Medulla oblongata (tissue), 1 donor: ENCODE measurements at regions not wholly inside any gene's neighbourhood (a gene's known extent, or its start where the extent isn't known, plus 50 kb on each side); places are given as distances from the start of the nearest gene placed in this dataset.
"Not testable (repeated sequence)": the region's sequence is repeated elsewhere in the genome, so short reads cannot be mapped to it uniquely, and the experiment has no call there.

Experiments used
- DNase-seq: peaks from one replicate; pipeline ENCODE4 v3.0.0-alpha.2; 2015; ENCODE audit errors: extremely low spot score

DNA sequence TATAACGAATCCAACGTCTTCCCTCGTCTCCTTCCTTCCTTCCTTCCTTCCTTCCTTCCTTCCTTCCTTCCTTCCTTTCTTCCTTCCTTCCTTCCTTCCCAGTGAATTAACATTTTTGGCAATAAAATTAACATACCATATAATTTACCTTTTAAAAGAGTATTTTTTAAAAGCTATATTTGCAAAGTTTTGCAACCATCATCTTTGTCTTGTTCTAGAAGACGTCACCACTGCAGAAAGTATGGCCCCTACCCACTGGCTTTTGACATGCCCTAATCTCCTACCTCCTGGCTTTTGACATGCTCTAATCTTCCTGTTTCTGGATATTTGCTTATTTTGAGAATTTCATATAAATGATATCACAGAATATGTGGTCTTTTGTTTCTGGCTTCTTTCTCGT lies 1023.9 kb upstream of the ZEB2 start:
- no peak for DNase-seq

DNA sequence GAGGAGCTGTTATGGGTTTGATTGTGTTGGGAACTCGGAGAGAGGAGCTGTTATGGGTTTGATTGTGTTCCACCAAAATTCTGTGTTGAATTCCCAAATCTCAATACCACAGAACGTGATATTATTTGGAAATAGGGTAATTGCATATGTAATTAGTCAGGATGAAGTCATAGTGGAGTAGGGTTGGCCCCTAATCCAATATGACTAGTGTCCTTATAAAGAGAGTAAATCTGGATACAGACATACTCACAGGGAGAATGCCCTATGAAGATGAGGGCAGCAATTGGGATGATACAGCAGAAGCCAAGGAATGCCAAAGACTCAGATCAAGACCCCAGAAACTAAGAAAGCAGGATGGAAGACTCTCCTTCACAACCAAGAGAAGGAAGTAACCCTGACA lies 1023.2 kb upstream of the ZEB2 start:
- no peak for DNase-seq

DNA sequence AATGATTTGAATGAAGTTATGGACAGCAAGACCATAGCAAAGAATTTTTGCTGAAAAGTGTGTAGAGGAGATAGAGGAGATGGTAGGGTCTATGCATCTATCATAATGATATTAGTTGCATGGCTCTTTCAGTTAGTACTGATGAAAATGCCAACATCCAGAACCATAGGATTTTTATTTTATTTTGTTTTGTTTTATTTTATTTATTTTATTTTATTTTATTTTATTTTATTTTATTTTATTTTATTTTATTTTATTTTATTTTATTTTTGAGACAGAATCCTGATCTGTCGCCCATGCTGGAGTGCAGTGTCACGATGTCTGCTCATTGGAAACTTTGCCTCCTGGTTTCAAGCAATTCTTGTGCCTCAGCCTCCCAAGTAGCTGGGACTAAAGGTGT lies 1021.1 kb upstream of the ZEB2 start:
- DNase-seq: no peak

DNA sequence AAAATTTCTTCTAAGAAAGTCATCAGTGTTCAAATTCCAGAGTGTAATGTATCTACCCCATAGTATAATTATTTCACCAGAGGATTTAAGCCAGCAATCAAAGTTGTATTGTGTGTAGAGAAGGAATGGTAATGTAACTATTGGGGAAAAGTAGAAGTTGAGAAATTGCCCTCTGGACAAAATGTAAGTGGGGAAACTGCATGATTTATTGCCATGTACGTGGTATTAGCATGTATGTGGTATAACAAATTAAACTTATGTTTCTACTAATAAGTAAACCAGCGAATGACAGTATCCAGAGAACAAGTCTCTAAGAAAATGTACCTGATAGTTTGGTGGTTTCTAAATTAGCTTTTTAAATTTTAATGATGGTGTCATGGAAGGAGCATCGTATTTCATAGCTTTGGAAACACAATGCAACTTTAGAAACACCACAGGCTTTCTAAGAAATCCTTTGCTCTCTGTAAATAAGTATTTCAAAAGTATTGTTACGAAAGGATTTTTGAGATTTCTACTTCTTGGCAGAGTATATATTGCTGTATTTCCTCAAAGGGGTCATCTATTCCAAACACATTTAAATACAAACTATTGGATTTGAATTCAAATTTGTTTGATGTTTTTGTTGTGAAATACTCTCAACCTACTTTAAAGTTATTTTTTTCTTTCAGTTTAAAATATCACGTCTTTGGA lies 1018.9 kb upstream of the ZEB2 start:
- no peak for DNase-seq

DNA sequence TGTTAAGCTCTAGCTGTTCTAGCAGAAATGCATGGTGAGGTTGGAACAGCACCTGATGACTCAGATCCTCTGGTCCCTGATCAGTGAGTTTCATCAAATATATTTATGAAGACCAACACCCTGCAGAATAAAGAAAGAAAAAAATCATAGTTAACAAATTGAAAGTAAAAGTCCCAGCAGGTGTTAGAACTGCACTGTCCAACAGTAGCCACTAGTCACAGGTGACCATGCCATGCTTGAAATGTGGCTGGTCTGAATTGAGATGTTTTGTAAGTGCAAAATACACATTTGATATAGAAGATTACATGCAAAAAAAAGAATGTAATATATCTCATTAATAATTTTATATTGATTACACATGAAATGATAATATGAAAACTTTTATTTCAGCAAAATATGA lies 1010.7 kb upstream of the ZEB2 start:
- DNase-seq: no peak

DNA sequence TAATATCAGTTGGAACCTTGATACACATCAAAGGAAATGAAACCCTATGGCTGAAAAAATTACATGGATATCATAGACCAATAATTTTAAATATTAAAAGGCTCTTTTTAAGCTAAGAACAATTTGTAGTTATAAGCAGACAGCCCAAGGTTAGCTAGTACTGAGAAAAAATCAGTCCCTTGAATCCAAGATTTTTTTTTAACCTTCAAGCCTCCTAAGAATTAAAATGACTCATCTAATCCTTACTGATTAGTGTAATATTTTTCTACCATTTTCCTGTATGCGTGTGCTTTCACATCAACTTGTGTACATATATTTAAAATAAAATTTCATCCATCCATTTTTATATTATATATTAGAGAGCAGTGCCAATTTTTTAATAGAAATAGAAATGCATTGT lies 1004.9 kb upstream of the ZEB2 start:
- no peak for DNase-seq

DNA sequence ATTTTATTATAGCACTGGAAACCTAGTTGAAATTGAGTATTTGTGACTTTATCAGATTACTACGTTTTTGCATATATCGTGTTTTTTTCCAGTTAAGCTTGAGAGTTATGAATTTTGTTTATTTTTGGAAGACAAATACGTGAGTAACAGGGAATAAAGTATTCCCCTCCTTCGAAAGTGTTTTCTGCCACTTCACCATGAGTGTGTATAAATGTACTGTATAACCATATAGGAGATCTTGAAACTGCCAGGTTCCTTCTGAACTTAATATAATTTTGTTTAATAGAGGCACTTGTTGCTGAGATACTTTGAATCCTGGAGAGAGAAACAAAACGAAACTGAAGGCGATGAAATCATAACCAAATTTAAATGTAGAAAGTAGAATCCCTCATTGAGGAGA lies 1004.4 kb upstream of the ZEB2 start:
- DNase-seq: no peak

DNA sequence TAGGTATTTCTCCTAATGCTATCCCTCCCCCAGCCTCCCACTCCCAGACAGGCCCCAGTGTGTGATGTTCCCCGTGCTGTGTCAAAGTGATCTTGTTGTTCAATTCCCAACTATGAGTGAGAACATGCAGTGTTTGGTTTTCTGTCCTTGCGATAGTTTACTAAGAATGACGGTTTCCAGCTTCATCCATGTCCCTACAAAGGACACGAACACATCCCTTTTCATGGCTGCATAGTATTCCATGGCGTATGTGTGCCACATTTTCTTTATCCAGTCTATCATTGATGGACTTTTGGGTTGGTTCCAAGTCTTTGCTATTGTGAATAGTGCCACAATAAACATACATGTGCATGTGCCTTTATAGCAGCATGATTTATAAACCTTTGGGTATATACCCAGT lies 999.3 kb upstream of the ZEB2 start:
- not testable (repeated sequence) for DNase-seq

DNA sequence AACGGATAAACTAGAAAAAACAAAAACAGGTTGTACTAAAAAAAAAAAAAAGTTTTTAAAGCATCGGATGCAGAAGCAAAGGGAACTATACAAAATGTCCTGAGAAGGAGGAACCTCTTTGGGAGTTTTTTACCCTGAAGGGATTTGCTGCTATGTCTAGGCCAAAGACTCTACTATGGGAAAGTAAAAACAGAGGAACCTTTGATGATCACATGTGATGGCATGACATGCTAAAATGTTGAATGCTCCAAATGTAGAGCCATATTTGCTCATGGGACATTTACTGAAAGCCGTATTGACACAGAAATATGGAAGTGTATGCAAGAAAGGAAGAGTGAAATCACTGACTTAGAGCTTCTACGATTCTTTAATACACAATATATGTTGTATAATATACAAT lies 992.0 kb upstream of the ZEB2 start:
- no peak for DNase-seq

DNA sequence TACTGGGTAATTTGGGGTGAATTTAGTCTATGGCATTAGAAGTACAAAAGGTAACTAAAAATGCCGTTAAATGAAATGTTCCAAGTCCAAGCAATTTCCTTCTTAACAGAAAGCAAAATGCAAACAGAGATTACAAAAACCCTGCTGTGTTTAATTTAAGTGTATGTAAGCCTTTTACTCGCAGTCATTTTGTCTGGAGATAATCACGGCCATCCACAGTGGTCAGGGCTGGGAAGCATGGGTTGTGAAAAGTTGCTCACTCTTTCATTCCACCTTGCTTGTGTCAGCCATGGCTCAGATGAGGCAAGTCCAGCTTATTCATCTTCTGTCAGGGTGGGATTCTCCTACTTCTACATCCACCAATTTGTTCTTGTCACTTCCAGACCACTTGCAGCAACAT lies 983.6 kb upstream of the ZEB2 start:
- no peak for DNase-seq

DNA sequence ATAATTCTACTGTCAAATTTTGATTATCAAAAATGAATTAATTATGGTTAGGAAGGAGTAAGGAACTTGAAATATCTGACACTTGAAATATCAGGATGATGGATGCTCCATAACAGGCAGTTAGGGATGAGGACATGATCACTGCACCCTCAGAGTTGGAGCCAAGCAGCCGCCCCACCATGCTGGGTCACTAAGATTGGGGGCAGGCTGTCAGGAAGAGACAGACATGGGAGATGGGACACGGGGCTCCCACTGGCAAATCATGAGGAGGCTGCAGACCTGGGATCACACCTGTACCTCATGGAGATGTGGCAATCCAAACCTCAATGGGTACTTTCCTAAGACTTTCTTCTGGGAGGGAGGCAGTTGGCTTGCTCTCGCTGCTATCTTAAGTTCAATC lies 982.0 kb upstream of the ZEB2 start:
- DNase-seq: no peak

DNA sequence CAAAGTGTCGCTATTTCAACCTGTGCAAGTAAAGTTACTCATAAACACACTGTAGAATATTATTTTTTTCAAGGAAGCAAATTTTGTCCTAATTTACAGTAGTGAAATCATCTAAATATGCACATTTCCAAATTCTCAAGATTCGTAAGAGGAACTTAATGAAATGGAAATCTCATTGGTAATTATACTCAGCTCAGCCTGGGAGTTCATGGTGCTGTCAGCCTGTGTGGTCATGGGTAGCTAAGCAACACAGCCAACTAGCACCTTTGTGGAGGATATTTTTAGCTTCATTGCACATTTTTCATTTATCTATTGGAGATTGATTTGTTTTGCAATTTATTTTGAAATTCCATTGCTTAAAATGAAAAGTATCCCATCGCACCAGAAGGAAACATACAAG lies 975.7 kb upstream of the ZEB2 start:
- no peak for DNase-seq

DNA sequence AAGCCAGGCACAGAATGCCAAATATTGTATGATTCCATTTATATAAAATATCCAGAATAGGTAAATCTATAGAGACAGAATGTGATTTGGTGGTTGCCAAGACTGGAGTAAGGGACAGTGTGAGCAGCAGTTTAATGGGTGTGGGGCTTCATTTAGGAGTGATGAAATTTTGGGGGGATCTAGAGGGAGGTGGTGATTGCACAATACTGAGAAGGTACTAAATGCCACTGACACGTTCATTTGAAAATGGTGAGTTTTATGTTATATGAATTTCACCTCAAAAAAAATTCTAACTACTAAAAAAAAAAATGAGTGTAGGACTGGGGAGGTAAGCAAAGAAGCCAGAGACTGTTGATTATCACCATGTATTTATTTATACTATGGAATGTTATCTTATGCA lies 974.5 kb upstream of the ZEB2 start:
- no peak for DNase-seq

DNA sequence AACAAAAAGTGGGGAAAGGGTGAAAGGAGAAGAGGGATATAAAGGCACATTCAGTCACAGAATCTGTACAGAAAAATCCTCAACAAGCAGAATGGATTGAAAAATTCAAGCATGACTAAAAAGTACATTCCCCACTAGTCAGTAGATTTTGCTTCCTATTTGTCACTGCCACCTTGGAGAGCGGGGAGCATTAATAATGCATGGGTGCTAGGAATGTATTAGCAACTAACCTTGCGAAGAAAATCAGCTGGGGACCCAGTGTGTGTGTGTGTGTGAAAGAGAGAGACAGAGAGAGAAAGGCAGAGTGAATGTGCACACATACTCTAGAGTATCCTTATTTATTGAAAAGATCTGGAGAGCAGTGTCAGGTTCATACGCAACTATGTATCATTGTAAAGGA lies 968.7 kb upstream of the ZEB2 start:
- no peak for DNase-seq

DNA sequence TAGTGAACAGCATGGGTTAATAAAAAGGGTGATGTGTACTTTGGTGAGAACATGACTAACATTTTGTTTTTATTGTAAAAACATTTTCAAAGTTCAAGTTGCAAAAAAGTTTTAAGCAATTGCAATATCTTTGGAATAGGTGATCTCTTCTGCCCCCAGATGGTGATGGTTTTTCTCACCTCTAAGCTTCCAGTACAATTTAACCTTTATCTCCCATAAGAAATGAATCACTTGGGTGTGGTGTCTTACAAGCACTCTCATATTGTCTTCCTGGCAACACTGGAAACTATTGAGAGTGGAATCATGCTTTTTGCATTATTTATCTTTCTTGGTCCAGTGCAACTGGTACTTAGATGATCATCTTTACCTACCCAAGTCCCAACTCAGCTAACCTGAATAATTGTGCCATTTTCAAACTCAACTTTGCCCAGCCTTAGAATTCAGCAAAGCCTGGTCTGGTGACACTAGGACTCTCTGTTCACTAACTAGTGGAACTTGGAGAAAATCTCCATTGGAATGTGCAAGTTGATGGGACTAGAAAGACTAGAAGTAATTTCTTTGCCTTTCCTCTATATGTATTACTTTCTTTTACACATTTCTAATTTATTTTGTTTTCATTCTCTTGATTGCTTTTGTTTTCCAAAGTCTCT lies 964.7 kb upstream of the ZEB2 start:
- DNase-seq: peak; percentile 8

DNA sequence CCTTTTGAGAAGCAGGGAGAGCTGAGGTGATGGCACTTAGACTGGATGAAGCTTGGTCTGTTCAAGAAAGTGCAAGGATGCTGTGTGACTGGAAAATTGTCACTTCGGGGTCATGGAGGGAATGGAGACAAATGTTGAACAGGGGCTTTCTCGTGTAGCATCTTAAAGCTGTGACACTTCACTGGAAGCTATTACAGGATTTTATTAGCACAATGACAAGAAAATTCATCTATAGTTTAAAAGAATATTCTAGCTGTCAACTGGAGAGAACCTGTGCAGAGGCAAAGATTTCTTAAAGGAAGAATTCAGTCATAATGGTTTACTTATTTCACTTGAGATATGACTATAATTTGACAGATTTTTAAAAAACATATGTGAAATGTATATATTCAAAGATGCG lies 963.9 kb upstream of the ZEB2 start:
- no peak for DNase-seq

DNA sequence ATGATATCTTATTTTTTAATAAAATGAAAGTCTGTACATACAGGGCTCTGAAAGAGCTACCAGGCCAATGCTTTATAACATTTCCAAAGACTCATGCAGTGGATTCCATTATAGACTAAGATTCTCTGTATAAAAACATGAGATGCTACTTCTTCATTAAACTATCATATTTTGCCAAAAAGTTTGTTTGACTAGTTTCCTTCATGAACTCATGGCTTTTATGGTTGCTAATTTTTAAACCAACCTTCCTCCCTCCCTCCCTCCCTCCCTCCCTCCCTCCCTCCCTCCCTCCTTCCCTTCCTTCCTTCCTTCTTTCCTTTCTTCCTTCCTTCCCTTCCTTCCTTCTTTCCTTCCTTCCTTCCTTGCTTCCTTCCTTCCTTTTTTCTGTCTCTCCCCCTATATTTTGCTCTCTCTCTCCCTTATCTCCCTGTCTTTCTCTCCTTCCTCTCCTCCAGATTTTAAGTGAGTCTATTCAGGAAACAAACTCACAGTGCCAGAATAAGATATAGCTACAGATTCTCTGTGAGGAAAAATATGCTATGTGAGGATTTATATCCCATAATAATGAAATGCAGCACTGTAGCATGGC lies 961.5 kb upstream of the ZEB2 start:
- DNase-seq: no peak

DNA sequence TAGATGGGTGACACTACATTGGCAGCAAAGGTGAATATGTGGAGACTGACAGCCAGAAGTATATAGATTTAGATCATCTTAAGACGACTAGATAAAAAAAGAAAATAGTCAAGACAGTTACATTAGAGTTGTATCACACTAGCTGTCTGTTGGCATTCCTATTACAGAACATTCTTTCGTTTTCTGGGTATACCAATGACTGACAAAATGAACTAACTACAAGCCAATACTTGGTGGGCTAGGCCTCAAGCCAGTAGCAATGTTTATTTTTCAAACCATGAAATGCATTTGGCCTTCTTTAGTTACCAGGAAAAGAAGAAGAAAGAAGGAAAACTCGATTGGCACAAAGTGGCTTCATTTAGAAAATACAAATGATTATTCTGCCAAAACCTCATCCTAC lies 944.9 kb upstream of the ZEB2 start:
- DNase-seq: no peak

DNA sequence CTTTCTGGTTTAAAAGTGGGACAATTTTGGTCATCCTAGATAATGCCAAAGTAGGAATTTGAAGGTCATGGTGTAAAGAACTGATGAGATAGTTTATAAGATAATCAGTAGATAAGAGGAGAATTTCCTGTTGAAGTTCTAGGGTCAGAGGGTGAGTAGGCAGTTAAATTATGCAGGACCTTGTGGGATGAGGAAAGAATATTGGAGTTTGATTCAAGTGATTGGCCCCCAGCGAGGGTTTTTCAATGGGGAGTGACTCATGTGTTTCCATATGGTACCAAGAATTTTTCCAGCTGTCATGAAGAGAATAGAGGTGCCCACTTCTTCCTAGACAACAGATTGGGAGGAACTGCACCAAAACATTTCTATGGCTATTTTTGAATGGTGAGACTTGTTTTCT lies 940.2 kb upstream of the ZEB2 start:
- DNase-seq: no peak

DNA sequence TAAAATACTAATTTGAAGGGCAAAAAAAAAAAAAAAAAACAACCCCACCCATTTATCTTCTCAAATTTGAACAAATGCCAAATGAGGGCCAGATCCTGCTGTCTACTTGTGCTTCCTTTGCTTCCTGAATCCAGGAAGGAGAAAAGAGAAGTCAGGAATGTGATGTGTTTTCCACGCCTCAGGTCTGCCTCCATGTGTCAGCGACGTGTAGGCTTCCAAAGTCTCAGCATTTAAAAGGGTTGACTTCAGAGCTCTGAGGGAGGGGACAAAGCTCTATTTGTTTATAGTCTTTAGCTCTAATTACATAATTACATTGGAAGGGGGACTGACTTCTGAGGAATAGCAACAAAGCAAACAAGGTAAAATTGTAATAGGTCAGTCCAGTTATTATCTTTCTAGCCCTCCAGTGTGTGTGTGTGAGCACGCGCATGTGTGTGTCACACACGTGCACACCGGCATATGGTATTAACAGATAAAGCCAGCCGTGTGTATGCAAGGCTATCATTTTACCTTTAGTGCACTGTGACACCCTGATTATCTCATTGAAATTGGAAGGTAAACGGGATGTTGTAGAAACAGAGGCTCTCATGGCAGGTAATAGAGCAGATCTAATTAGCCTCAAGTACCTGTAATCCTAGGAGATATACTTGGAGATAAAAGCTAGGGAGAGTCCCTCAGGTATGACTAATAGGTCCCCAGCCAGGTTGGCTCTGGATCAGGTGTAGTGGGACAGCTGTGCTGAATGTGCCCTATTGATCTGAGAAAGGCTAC lies 911.4 kb upstream of the ZEB2 start:
- DNase-seq: peak; percentile 49

DNA sequence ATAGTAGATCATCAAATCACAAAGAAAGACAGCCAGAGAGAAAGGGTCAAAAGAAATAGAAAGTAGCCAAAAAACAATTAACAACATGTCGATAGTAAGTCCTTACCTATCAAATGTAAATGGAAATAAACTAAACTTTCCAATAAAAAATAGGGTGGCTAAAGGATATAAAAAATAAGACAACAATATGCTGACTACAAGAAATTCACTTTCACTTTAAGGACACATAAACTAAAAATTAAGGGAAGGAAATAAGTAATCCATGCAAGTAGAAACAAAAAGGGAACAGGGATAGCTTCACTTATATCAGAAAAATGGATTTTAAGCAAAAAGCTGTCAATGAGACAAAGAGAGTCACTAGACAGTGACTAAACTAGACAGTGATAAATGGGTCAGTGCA lies 903.9 kb upstream of the ZEB2 start:
- no peak for DNase-seq

DNA sequence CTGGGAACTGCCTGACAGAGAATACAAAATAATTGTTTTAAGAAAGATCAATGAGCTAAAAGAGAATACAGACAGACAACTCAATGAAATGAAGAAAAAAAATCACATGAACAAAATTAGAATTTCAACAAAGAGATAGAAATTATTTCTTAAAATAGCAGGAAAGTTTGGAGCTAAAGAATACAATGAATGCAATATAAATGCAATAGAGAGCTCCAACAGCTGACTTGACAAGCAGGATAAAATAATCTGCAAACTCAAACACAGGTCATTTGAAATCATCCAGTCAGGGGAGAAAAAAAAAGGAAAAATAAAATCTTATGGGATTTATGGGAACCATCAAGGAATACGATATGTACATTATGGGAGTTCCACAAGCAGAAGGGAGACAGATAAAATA lies 902.7 kb upstream of the ZEB2 start:
- DNase-seq: no peak

DNA sequence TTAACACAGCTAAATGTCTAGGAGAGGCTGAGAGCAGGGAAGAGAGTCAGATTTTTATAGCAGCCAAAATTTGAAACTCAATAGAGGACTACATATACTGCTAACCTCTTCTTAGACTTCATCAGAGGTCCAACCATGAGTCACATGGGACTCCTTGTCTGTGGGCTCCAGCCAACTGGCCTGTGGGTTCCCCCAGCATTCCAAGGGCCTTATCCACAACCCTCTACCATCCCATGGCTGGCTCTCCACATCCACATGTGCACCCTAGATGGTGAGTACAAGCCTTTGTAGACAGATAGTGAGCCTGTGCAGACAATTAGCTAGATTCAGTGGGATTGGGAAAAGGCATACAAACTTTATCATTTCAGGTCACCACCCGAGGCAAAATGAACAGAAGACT lies 901.9 kb upstream of the ZEB2 start:
- no peak for DNase-seq
